Vagina (tissue), 2 donors: ENCODE measurements at regions not wholly inside any gene's neighbourhood (a gene's known extent, or its start where the extent isn't known, plus 50 kb on each side); places are given as distances from the start of the nearest gene placed in this dataset.

Experiments
- POLR2A ChIP-seq, 2 donors: fragments of 450-650 bp; IDR thresholded peaks; one replicate each; pipeline ENCODE4 v1.6.1; 2017; ENCODE audit warnings: antibody characterized with exemption in 2 of 2, mild to moderate bottlenecking in 2 of 2, moderate library complexity in 2 of 2
- TF ChIP-seq, protein P1 (sequence below), 3 experiments: fragments of 450-650 bp in 2 of 3; fragments of 200-600 bp in 1 of 3; sonication (generic) in 1 of 3; IDR thresholded peaks; one replicate each; pipeline ENCODE4 v1.5.1; 2017 to 2019; ENCODE audit warnings: antibody characterized with exemption in 3 of 3, mild to moderate bottlenecking in 2 of 3, moderate library complexity in 2 of 3

DNA sequence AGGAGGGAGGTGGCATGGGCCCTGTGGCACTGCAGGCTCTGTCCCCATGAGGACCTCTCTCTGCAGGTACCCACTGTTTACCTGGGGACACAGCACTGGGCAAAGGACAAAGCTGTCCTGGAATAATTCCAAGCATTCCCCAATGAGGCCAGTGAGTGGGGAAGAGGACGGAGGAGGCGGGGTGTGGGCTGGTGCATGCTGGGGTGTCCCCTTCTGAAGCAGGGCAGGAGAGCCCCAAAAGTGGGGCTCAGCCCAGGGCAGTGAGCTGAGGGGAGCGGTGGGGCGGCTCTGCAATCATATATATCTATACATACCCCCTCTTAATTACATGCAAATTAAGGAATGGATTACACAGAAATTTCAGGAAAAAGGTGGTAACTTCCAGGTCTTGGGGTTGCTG, 315.8 kb downstream of the ADGRD1 start:
- TF ChIP-seq, protein P1, sequence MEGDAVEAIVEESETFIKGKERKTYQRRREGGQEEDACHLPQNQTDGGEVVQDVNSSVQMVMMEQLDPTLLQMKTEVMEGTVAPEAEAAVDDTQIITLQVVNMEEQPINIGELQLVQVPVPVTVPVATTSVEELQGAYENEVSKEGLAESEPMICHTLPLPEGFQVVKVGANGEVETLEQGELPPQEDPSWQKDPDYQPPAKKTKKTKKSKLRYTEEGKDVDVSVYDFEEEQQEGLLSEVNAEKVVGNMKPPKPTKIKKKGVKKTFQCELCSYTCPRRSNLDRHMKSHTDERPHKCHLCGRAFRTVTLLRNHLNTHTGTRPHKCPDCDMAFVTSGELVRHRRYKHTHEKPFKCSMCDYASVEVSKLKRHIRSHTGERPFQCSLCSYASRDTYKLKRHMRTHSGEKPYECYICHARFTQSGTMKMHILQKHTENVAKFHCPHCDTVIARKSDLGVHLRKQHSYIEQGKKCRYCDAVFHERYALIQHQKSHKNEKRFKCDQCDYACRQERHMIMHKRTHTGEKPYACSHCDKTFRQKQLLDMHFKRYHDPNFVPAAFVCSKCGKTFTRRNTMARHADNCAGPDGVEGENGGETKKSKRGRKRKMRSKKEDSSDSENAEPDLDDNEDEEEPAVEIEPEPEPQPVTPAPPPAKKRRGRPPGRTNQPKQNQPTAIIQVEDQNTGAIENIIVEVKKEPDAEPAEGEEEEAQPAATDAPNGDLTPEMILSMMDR (IDR thresholded peaks at IDR 0.05): no peak
- TF ChIP-seq POLR2A (IDR thresholded peaks at IDR 0.05): no peak
